Activated CD8-positive, alpha-beta T cell treated with anti-CD3 and anti-CD28 coated beads for 36 hours (primary cell): ENCODE measurements at regions not wholly inside any gene's neighbourhood (a gene's known extent, or its start where the extent isn't known, plus 50 kb on each side); places are given as distances from the start of the nearest gene placed in this dataset.

Source experiments
- ATAC-seq: fragments of 200-7000 bp; cut with Tn5 transposase; one replicate; pipeline ENCODE4 v1.10.0; 2021; ENCODE audit warnings: mild to moderate bottlenecking, moderate library complexity
- CTCF ChIA-PET: fragments of 350-600 bp; sonication (Branson Sonifier 250); formaldehyde crosslinking; loops from one replicate; lab custom pipeline; 2021; ENCODE audit warnings: antibody characterized with exemption; lab: Charles Lee
- POLR2A ChIA-PET: fragments of 350-600 bp; sonication (Branson Sonifier 250); formaldehyde crosslinking; loops from one replicate; lab custom pipeline; 2021; ENCODE audit warnings: antibody characterized with exemption; lab: Charles Lee
- DNase-seq: peaks from one replicate; pipeline ENCODE4 v3.0.0-alpha.2; 2020
- H3K27ac Mint-ChIP-seq: one replicate; pipeline ENCODE4 v1.8.0; 2021; ENCODE audit warnings: mild to moderate bottlenecking, mixed read lengths
- H3K27me3 Mint-ChIP-seq: one replicate; pipeline ENCODE4 v1.8.0; 2021; ENCODE audit warnings: mixed read lengths
- H3K36me3 Mint-ChIP-seq: one replicate; pipeline ENCODE4 v1.8.0; 2021; ENCODE audit warnings: low read depth, mixed read lengths
- H3K4me1 Mint-ChIP-seq: one replicate; pipeline ENCODE4 v1.8.0; 2021; ENCODE audit warnings: low read depth, mixed read lengths
- H3K4me3 Mint-ChIP-seq: one replicate; pipeline ENCODE4 v1.8.0; 2021; ENCODE audit warnings: mild to moderate bottlenecking, moderate library complexity, mixed read lengths
- H3K9me3 Mint-ChIP-seq: one replicate; pipeline ENCODE4 v1.8.0; 2021; ENCODE audit warnings: mixed read lengths
- CTCF ChIP-seq: fragments of 200-600 bp; IDR thresholded peaks from one replicate; pipeline ENCODE4 v1.8.0; 2022; ENCODE audit warnings: antibody characterized with exemption, mild to moderate bottlenecking
- intact Hi-C: fragments of 100-400 bp; cut with micrococcal nuclease; formaldehyde crosslinking; loops from one replicate; pipeline ENCODE4 v1.10.0; 2022

GRCh38 chr6:146950351-146950835, 253.8 kb upstream of the STXBP5 start:
- H3K36me3 Mint-ChIP-seq: no peaks in the 10 kb centered on the region
- TF ChIP-seq CTCF: no peak
- peak overlapping the region; percentile 5 for H3K27ac Mint-ChIP-seq
- ChIA-PET CTCF (interaction anchor here (0.6 kb wide), 1 partner anchor 75 kb away, joined by 3 read pairs; no protein-coding TSS in a partner anchor), POLR2A (no interaction called here)
- no peaks in the 10 kb centered on the region for H3K9me3 Mint-ChIP-seq
- H3K4me1 Mint-ChIP-seq: peaks cover 11% of the 10 kb centered on the region
- peak; percentile 7 for DNase-seq
- no peak overlapping the region for H3K4me3 Mint-ChIP-seq
- ATAC-seq: peak; percentile 71
- intact Hi-C loops: no loop called here
- H3K27me3 Mint-ChIP-seq: no peaks in the 10 kb centered on the region

DNA sequence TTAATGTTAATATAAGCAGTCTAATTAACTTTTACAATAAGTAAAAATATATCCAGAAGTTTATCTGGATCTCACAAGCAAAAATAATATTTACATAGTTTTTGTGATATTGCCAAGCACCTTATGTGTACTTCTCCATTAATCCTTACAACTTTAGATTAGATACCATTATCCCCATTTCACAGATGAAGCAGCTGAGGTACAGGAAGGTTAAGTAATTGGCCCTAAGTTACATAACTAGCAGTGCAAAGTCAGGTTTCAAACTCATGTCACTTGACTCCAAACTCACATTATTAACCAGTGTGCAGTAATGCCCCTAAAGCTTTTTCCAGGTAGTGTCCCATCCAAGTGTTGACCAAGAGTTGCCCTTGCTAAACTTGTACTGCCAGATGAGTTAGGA, 248.6 kb upstream of the STXBP5 start:
- H3K27ac Mint-ChIP-seq: no peak overlapping the region
- TF ChIP-seq CTCF: no peak
- CTCF ChIA-PET: no interaction called here
- POLR2A ChIA-PET: no interaction called here
- no peaks in the 10 kb centered on the region for H3K36me3 Mint-ChIP-seq
- H3K4me1 Mint-ChIP-seq: peaks cover 3% of the 10 kb centered on the region
- intact Hi-C loops: no loop called here
- H3K27me3 Mint-ChIP-seq: no peaks in the 10 kb centered on the region
- no peak overlapping the region for H3K4me3 Mint-ChIP-seq
- ATAC-seq: no peak
- no peak for DNase-seq
- no peaks in the 10 kb centered on the region for H3K9me3 Mint-ChIP-seq

DNA sequence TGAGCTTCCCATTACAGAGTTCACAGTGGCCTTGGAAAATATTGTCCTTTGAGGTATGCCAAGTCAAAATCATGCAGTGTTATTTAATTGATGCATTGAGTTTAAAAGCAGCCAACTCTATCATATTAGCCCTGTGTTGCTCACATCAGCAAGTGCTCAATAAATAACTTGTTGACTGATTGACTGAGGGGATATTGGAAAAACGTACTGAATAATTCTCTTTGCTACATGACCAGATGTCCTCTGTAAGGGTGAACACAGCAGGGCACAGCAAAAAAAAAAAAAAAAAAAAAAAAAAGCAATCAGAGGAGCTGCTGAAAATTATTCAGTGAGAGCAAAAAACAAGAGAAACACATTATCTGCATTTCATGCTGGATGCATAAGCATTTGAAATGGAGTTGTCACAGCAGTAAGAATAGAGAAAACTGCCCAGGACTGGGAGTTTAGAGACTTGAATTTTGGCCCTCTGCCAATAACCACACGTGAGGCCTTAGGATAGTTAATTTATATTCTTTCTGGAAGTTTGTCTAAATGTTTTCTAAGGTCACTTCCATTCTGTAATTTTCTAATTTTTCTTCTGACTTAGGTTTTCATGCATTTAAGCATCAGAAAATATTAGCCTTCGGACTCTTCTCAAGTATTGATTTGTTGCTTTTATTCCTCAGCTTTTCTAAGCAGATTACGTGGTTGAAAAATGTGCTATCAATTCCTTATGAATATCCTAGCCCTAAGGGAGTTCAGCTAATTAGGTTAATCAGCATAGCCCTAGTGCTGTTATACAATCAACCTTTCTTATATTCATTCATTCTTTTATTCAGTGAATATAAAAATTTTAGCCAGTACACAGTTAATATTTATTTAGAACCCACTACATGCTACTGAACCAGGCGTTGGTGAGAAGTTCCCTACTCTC, 246.8 kb upstream of the STXBP5 start:
- Mint-ChIP-seq H3K36me3 (no peaks in the 10 kb centered on the region), H3K9me3 (no peaks in the 10 kb centered on the region), H3K27me3 (no peaks in the 10 kb centered on the region), H3K4me1 (no peaks in the 10 kb centered on the region), H3K4me3 (no peak overlapping the region), H3K27ac (no peak overlapping the region)
- no peak for ATAC-seq
- intact Hi-C loops: no loop called here
- ChIA-PET POLR2A (no interaction called here), CTCF (no interaction called here)
- no peak for DNase-seq
- no peak for TF ChIP-seq CTCF

- POLR2A ChIA-PET: no interaction called here
- no peaks in the 10 kb centered on the region for H3K27me3 Mint-ChIP-seq
- no peak for DNase-seq
- no peak for ATAC-seq
- H3K9me3 Mint-ChIP-seq: peaks cover 18% of the 10 kb centered on the region
- CTCF ChIA-PET: no interaction called here
- no peaks in the 10 kb centered on the region for H3K4me1 Mint-ChIP-seq
- H3K36me3 Mint-ChIP-seq: peaks cover 7% of the 10 kb centered on the region
- H3K27ac Mint-ChIP-seq: no peak overlapping the region
- intact Hi-C loops: no loop called here
- TF ChIP-seq CTCF: no peak
- H3K4me3 Mint-ChIP-seq: no peak overlapping the region
Observed at GRCh38 chr6:146961831-146962230, 242.4 kb upstream of the STXBP5 start.

DNA sequence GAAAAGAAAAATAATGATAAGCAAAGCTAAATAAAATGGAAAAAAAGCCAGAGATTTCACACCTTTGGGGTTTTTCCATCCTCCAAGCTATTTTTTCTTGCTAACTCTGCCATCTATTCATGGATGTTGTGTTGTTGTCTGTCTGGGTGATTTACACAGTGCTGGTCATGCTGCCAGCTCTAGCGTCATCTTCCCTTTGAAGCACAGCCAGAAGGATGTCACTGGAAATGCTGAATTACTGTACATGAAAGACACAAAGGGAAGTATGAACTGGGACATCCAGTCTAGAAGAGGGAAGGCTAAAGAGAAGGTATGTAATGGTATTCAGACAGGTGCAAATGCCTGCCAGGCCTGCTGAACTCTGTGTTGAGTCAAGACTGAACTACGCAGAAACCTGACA, 241.9 kb upstream of the STXBP5 start:
- Mint-ChIP-seq H3K9me3 (peaks cover 18% of the 10 kb centered on the region), H3K4me3 (no peak overlapping the region), H3K36me3 (peaks cover 7% of the 10 kb centered on the region), H3K4me1 (no peaks in the 10 kb centered on the region), H3K27ac (no peak overlapping the region), H3K27me3 (no peaks in the 10 kb centered on the region)
- DNase-seq (no peak), ATAC-seq (no peak)
- TF ChIP-seq CTCF: no peak
- POLR2A ChIA-PET: no interaction called here
- intact Hi-C loops: no loop called here
- CTCF ChIA-PET: no interaction called here
